Neural cell (in vitro differentiated cells): ENCODE measurements at regions not wholly inside any gene's neighbourhood (a gene's known extent, or its start where the extent isn't known, plus 50 kb on each side); places are given as distances from the start of the nearest gene placed in this dataset.

Experiments
- EP300 ChIP-seq: fragments of 450-650 bp; conservative IDR thresholded peaks from 2 replicates; pipeline ENCODE4 v1.6.1; 2014; ENCODE audit warnings: antibody characterized with exemption, mild to moderate bottlenecking, moderate library complexity; ENCODE audit not compliant: poor library complexity, severe bottlenecking
- EZH2 ChIP-seq: fragments of 200-600, 300-800 bp; shearing (Covaris generic), sonication (generic); IDR thresholded peaks from 2 replicates; pipeline ENCODE4 v1.6.1; 2014; ENCODE audit warnings: antibody characterized with exemption, low read length, borderline replicate concordance, mild to moderate bottlenecking; ENCODE audit not compliant: insufficient read depth, poor library complexity, severe bottlenecking
- MXI1 ChIP-seq: fragments of 450-650 bp; conservative IDR thresholded peaks from 2 replicates; pipeline ENCODE4 v1.6.1; 2014; ENCODE audit warnings: antibody characterized with exemption, mild to moderate bottlenecking; ENCODE audit not compliant: poor library complexity, severe bottlenecking
- POLR2AphosphoS5 ChIP-seq: IDR thresholded peaks from 2 replicates; pipeline ENCODE4 v1.6.1; 2012
- RAD21 ChIP-seq: fragments of 450-650 bp; conservative IDR thresholded peaks from 2 replicates; pipeline ENCODE4 v1.6.1; 2014; ENCODE audit warnings: antibody characterized with exemption, mild to moderate bottlenecking, moderate library complexity
- SMC3 ChIP-seq: fragments of 450-650 bp; conservative IDR thresholded peaks from 2 replicates; pipeline ENCODE4 v1.6.1; 2014; ENCODE audit warnings: antibody characterized with exemption, mild to moderate bottlenecking, moderate library complexity; ENCODE audit not compliant: poor library complexity
- TAF1 ChIP-seq: IDR thresholded peaks from 2 replicates; pipeline ENCODE4 v1.6.1; 2012; ENCODE audit warnings: low read depth
- TF ChIP-seq, protein P1 (sequence below): fragments of 450-650 bp; IDR thresholded peaks from 2 replicates; pipeline ENCODE4 v1.5.1; 2014; ENCODE audit warnings: antibody characterized with exemption, mild to moderate bottlenecking, moderate library complexity; ENCODE audit not compliant: poor library complexity, severe bottlenecking
- TF ChIP-seq, protein P2 (sequence below): IDR thresholded peaks from 2 replicates; pipeline ENCODE4 v1.6.1; 2012; ENCODE audit warnings: borderline replicate concordance

DNA sequence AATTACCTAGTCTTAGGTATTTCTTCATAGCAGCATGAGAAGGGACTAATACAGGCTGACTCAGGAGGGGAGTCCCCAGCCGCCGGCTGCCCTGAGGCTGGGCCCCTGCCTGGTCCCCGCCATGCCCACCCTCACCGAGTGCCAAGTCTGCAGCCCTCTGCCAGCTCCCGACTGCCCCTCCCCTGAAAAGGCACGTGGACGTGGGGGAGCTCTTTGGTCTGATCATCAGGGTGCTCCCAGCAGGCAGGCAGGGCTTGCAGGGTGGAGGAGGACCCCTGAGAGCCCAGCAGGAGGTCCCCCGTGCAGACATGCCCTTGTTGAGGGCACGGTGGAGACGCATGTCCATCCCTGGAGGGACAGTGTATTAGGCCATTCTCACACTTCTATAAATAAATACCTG, 110.9 kb downstream of the UNCX start:
- TF ChIP-seq, protein P1, sequence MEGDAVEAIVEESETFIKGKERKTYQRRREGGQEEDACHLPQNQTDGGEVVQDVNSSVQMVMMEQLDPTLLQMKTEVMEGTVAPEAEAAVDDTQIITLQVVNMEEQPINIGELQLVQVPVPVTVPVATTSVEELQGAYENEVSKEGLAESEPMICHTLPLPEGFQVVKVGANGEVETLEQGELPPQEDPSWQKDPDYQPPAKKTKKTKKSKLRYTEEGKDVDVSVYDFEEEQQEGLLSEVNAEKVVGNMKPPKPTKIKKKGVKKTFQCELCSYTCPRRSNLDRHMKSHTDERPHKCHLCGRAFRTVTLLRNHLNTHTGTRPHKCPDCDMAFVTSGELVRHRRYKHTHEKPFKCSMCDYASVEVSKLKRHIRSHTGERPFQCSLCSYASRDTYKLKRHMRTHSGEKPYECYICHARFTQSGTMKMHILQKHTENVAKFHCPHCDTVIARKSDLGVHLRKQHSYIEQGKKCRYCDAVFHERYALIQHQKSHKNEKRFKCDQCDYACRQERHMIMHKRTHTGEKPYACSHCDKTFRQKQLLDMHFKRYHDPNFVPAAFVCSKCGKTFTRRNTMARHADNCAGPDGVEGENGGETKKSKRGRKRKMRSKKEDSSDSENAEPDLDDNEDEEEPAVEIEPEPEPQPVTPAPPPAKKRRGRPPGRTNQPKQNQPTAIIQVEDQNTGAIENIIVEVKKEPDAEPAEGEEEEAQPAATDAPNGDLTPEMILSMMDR: no peak
- TF ChIP-seq MXI1 (no peak), RAD21 (no peak), EP300 (no peak), POLR2AphosphoS5 (no peak), EZH2 (no peak), TAF1 (no peak), SMC3 (no peak)
- TF ChIP-seq, protein P2, sequence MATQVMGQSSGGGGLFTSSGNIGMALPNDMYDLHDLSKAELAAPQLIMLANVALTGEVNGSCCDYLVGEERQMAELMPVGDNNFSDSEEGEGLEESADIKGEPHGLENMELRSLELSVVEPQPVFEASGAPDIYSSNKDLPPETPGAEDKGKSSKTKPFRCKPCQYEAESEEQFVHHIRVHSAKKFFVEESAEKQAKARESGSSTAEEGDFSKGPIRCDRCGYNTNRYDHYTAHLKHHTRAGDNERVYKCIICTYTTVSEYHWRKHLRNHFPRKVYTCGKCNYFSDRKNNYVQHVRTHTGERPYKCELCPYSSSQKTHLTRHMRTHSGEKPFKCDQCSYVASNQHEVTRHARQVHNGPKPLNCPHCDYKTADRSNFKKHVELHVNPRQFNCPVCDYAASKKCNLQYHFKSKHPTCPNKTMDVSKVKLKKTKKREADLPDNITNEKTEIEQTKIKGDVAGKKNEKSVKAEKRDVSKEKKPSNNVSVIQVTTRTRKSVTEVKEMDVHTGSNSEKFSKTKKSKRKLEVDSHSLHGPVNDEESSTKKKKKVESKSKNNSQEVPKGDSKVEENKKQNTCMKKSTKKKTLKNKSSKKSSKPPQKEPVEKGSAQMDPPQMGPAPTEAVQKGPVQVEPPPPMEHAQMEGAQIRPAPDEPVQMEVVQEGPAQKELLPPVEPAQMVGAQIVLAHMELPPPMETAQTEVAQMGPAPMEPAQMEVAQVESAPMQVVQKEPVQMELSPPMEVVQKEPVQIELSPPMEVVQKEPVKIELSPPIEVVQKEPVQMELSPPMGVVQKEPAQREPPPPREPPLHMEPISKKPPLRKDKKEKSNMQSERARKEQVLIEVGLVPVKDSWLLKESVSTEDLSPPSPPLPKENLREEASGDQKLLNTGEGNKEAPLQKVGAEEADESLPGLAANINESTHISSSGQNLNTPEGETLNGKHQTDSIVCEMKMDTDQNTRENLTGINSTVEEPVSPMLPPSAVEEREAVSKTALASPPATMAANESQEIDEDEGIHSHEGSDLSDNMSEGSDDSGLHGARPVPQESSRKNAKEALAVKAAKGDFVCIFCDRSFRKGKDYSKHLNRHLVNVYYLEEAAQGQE: no peak
